ENCODE measurements at regions not wholly inside any gene's neighbourhood (a gene's known extent, or its start where the extent isn't known, plus 50 kb on each side); places are given as distances from the start of the nearest gene placed in this dataset.
"Not testable (repeated sequence)": the region's sequence is repeated elsewhere in the genome, so short reads cannot be mapped to it uniquely, and the experiment has no call there.

DNA sequence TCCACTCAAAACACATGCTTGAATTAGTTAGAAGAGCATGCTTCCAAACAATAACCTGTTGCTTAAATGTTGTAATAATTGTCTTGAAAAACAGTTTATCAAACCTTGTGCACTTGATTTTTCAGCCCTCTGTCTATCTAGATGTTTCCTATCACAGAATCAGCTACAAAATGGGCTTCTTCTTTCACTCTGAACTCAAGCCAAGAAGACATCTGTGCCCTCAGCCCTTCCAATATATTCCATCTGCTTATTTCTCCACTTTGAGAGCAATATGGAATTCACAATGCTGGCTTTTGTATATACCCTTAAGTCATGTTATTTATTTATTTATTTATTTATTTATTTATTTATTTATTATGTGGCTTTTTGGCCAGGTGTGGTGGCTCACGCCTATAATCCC, 234.2 kb downstream of the TOX3 start:
- TF ChIP-seq, protein P1, sequence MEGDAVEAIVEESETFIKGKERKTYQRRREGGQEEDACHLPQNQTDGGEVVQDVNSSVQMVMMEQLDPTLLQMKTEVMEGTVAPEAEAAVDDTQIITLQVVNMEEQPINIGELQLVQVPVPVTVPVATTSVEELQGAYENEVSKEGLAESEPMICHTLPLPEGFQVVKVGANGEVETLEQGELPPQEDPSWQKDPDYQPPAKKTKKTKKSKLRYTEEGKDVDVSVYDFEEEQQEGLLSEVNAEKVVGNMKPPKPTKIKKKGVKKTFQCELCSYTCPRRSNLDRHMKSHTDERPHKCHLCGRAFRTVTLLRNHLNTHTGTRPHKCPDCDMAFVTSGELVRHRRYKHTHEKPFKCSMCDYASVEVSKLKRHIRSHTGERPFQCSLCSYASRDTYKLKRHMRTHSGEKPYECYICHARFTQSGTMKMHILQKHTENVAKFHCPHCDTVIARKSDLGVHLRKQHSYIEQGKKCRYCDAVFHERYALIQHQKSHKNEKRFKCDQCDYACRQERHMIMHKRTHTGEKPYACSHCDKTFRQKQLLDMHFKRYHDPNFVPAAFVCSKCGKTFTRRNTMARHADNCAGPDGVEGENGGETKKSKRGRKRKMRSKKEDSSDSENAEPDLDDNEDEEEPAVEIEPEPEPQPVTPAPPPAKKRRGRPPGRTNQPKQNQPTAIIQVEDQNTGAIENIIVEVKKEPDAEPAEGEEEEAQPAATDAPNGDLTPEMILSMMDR (IDR thresholded peaks at IDR 0.05; ENCODE audit: insufficient read depth, missing control alignments), result no peak
- FAIRE-seq, result no peak

DNA sequence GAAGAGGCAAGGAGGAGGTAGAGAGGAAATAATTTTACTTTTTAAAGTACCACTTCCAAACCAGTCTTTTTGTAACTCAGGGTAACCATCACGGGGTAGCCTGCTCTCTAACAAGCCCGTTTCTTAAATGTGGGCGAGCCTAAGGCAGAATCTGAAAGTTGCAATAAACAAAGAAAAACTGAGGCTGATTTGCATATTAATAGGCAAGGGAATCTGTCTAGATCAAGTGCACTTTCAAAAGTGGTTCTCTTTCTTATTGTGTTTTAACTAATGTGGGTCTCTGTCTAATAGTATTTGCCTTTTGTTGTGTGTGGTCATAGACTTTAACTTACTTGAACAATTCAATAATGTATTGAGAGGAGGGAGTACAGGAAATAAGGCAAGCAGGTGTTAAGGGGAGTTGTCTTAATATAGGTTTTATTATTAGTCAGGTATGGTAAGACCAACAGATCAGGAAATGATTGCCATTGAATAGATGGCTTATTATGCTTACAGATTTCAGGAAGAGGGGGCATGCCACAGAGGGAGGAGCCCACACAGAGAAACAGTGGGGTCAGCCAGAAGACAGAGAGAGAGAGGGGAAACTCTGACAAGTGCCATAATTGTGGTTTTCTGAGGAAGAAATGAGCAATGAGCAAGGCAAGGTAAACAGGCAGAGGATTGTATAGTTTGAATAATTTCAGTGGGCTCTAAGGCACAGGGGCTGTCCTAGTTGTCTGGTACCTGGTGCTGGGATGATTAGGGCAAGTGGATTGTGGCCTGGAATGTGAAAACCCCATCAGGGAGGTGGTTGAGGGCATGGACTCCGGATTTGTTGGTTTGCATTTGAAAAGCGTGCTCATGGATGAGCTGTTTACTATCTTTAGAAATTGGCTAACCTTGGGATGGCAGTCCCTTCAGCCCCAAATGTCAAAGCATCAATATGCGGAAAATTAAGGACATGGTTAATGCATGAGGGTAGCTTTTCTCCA, 237.2 kb downstream of the TOX3 start:
- TF ChIP-seq, protein P1 (IDR thresholded peaks at IDR 0.05; ENCODE audit: insufficient read depth, missing control alignments), result no peak
- no peak for DNase-seq (ENCODE audit: insufficient read length, low spot score)
- no peak for FAIRE-seq

More for the DNA sequence above, 234.2 kb downstream of the TOX3 start:
- DNase-seq (ENCODE audit: insufficient read length, low spot score), result no peak

DNA sequence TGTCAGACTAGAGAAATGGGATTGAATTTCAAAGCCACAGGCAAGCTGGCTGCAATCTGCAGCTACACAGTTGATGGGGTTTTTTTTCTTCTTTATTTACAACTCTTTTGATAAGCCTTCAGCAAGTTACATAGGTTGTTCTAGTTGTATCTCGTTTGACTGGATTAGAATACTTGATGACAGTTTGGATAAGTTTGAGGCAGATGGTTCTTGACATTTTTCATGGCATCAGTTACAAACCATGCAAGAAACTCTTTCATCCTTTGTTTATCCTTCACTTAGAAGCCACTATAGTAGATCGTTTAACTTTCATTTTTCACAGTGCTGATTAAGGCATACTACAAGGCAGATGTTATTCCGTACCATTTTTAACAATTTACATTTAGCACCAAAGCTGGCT, 238.9 kb downstream of the TOX3 start:
- TF ChIP-seq, protein P1 (IDR thresholded peaks at IDR 0.05; ENCODE audit: insufficient read depth, missing control alignments), result no peak
- FAIRE-seq (no peak), DNase-seq (ENCODE audit: insufficient read length, low spot score) (no peak)

DNA sequence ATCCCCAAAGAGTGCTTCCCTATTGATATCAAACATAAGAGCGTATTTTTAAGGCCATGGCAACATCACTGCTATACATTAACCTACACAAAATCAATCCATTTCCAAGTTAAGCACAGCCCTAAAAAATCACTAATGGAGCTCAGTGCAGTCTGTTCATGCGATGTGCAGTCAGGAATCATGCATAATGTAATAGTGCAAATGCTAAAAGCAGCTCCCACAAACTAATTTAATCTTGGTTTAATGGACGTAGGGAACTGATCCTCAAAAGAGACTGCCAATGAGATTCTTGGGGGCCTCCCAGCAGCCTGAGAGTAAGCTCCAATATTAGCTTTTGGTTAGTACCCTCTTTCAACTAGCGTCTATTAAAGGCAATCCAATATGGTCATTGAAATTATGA, 245.9 kb downstream of the TOX3 start:
- TF ChIP-seq, protein P1 (IDR thresholded peaks at IDR 0.05; ENCODE audit: insufficient read depth, missing control alignments), result no peak
- DNase-seq (ENCODE audit: insufficient read length, low spot score) (no peak), FAIRE-seq (no peak)

DNA sequence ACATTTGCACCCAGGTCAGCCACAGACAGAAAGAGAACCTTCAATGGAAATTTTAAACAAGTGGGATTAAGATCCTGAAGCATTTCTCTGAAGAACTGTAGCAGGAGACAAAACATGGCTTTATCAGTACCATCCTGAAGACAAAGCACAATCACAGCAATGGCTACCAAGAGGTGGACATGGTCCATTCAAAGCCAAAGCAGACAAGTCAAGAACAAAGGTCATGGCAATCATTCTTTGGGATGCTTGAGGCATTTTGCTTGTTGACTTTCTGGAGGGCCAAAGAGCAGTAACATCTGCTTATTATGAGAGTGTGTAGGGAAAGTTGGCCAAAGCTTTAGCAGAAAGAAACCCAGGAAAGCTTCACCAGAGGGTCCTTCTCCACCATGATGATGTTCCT, 248.2 kb downstream of the TOX3 start:
- FAIRE-seq, result no peak

DNA sequence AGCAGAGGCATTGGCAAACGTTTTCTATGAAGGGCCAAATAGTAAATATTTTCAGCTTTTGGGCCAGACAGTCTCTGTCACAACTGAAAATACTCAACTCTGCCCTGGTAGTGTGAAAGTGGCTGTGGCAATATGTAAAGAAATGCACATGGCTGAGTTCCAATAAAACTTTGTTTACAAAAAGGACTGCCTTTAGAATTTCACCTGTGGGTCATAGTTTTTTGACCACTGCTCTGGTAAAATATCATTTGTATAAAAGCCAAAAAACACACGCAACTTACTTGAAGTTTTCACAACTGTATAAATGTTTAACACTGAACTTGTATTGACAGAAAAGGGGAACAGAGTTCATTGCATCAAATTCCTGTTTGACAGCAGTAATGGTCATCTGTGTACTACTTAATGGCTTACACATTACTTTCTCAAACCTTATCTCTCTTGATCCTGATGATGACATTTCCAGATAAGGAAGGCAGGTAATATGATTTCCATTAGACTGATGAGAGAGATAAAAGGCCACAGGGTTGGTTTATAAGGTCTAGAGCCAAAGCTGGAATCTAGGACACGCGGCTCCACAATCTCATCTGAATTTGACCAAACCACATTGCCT, 250.1 kb downstream of the TOX3 start:
- DNase-seq (ENCODE audit: insufficient read length, low spot score); FAIRE-seq: not testable (repeated sequence)

More for the DNA sequence above, 248.2 kb downstream of the TOX3 start:
- TF ChIP-seq, protein P1 (IDR thresholded peaks at IDR 0.05; ENCODE audit: insufficient read depth, missing control alignments), result no peak
- no peak for DNase-seq (ENCODE audit: insufficient read length, low spot score)

DNA sequence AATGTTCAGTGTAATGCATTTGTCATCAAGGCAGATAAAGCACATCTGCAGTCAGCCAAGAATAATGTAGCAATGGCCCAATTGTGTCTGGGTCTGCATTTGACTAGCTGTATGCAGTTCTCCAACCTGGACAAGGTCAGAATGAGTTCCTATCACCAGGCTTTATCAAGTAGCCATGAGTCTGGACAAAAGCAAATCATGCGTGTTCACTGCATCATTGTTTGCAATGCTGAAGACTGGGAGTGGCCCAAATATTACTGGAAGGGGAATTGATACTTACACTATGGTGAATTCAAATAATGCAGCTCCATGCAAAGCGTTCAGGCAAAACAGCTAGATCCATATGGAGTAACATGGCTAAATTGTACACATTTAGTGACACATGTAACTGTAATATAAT, 250.9 kb downstream of the TOX3 start:
- FAIRE-seq (no peak), DNase-seq (ENCODE audit: insufficient read length, low spot score) (no peak)
- TF ChIP-seq, protein P1 (IDR thresholded peaks at IDR 0.05; ENCODE audit: insufficient read depth, missing control alignments), result no peak
